ENCODE measurements at regions not wholly inside any gene's neighbourhood (a gene's known extent, or its start where the extent isn't known, plus 50 kb on each side); places are given as distances from the start of the nearest gene placed in this dataset.

DNA sequence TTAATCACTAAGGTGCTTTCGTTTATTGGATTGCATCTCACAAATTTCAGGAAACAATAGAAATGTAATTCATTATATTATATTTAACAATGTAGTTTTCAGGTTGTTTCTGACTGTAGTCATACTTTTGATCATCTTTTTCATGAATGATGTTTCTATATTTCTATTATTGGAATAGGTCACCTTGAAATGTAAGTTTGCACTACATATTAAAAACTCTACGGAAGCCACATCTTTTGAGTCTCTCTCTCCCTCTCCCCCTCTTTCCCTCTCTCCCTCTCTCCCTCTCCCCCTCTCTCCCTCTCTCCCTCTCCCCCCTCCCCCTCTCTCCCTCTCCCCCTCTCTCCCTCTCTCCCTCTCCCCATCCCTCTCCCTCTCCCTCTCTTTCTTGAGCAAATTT, 131.3 kb upstream of the FBXL4 start:
- TF ChIP-seq, protein P1, sequence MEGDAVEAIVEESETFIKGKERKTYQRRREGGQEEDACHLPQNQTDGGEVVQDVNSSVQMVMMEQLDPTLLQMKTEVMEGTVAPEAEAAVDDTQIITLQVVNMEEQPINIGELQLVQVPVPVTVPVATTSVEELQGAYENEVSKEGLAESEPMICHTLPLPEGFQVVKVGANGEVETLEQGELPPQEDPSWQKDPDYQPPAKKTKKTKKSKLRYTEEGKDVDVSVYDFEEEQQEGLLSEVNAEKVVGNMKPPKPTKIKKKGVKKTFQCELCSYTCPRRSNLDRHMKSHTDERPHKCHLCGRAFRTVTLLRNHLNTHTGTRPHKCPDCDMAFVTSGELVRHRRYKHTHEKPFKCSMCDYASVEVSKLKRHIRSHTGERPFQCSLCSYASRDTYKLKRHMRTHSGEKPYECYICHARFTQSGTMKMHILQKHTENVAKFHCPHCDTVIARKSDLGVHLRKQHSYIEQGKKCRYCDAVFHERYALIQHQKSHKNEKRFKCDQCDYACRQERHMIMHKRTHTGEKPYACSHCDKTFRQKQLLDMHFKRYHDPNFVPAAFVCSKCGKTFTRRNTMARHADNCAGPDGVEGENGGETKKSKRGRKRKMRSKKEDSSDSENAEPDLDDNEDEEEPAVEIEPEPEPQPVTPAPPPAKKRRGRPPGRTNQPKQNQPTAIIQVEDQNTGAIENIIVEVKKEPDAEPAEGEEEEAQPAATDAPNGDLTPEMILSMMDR (IDR thresholded peaks at IDR 0.05): no peak
- no peak for TF ChIP-seq EP300 (IDR thresholded peaks at IDR 0.05)
- TF ChIP-seq POLR2A (IDR thresholded peaks at IDR 0.05): no peak
- TF ChIP-seq POLR2AphosphoS5 (IDR thresholded peaks at IDR 0.05): no peak
